Choroid plexus epithelial cell (primary cell): ENCODE measurements at regions not wholly inside any gene's neighbourhood (a gene's known extent, or its start where the extent isn't known, plus 50 kb on each side); places are given as distances from the start of the nearest gene placed in this dataset.

Source experiments
- DNase-seq: peaks from one replicate; pipeline ENCODE4 v3.0.0-alpha.2; 2010; ENCODE audit warnings: low read depth
- H3K4me3 ChIP-seq: 2 replicates; pipeline ENCODE4 v1.5.1; 2011; ENCODE audit warnings: low read depth, mild to moderate bottlenecking, control low read depth, low read length, moderate library complexity
- TF ChIP-seq, protein P1 (sequence below): conservative IDR thresholded peaks from 2 replicates; pipeline ENCODE4 v1.5.1; 2011; ENCODE audit warnings: low read depth, mild to moderate bottlenecking, control low read depth, inconsistent platforms, low read length, moderate library complexity

DNA sequence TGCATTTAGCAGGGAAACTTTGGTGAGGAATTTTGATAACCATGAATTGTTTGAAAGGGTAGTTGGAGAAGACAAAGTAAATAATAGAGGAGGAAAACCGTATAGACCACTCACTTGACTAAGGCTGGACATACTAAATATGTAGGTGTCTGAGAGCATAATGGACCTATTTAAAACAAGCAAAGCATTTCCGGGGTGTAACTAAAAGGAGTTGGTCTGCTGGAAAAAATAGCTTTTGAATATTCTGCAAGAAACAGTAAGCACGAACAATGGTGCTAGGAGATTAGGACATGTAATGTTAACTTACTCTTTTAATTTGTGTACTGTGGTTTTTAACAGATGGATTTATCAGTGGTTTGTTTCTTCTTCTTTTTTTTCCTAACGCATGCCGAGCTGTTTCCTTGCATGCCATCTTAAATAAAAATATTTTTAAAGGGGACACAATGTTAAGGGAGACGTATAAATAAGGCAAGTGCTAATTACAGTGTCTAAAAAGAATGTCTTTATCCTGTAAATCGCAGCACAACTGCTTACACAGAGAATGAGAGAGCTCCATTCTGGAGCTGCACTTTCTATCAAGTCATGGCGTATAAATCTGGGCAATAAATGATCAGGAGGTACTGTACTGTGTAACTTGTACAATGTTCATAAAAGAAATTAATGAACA is 492.1 kb downstream of the LMO4 start:
- DNase-seq = no peak
- TF ChIP-seq, protein P1, sequence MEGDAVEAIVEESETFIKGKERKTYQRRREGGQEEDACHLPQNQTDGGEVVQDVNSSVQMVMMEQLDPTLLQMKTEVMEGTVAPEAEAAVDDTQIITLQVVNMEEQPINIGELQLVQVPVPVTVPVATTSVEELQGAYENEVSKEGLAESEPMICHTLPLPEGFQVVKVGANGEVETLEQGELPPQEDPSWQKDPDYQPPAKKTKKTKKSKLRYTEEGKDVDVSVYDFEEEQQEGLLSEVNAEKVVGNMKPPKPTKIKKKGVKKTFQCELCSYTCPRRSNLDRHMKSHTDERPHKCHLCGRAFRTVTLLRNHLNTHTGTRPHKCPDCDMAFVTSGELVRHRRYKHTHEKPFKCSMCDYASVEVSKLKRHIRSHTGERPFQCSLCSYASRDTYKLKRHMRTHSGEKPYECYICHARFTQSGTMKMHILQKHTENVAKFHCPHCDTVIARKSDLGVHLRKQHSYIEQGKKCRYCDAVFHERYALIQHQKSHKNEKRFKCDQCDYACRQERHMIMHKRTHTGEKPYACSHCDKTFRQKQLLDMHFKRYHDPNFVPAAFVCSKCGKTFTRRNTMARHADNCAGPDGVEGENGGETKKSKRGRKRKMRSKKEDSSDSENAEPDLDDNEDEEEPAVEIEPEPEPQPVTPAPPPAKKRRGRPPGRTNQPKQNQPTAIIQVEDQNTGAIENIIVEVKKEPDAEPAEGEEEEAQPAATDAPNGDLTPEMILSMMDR = no peak
- H3K4me3 ChIP-seq = no peak overlapping the region

DNA sequence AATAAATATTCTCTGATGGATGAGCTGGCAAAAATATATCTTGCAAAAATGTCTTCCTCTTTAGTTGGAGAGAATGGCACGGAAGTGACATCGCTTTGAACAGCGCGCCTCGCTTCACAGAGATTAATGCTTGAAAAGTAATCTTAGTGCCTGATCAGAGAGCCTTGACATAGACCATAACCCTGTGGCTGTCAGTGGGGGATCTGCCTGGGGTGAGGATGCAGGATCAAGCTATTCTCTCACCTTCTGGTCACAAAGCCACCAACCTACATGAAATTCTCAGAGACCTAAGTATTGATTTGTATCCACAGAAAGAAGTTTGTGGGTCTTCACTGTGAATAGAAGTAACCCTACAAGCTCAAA is 492.6 kb downstream of the LMO4 start:
- no peak overlapping the region for H3K4me3 ChIP-seq
- DNase-seq = no peak
- TF ChIP-seq, protein P1 = no peak

DNA sequence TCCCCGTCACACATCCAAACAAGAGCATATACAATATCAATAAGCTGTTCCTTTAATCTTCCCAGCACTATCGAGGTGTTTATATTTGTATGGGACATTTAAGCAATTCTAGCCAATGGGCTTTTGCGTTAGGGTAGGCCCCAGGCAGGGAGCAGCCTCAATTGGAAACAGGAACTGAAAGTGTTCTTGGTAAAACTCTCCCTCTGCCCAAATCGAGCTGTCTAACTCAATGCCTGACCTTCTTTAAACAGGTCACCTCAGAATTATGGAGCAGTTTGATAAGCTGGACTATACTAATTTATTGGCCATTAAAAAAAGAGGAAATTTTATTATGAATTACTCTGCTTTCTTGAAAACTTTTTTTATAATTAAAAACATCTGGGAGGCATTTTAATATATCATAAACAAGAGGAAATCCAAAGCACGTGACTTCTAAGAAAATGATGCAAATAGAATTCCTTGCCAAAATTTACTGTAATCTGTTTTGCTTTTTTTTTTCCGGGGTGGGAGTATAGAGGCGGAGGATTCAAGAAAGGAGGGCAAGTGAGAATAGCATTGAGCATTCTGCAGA is 498.1 kb downstream of the LMO4 start:
- DNase-seq = peak; percentile 97
- H3K4me3 ChIP-seq = peak overlapping the region; percentile 43
- TF ChIP-seq, protein P1 = no peak

DNA sequence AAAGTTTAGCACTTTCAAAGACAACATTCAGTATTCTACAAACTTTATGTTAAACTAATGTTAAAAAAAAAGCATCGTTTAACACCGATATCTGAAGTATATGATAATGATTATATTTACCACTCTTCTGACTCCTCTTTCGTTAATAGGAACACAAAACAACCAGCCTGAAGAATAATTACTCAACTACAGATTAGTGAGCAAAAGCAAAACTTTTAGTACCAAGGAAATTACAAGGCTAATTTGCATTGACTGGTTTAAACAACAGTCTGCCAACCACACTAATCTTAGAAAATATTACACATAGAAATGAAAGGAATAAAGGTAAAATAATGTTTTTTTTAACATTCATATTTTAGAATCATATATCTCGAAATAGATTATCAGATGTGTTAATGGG is 500.7 kb downstream of the LMO4 start:
- no peak overlapping the region for H3K4me3 ChIP-seq
- no peak for DNase-seq
- TF ChIP-seq, protein P1 = no peak

DNA sequence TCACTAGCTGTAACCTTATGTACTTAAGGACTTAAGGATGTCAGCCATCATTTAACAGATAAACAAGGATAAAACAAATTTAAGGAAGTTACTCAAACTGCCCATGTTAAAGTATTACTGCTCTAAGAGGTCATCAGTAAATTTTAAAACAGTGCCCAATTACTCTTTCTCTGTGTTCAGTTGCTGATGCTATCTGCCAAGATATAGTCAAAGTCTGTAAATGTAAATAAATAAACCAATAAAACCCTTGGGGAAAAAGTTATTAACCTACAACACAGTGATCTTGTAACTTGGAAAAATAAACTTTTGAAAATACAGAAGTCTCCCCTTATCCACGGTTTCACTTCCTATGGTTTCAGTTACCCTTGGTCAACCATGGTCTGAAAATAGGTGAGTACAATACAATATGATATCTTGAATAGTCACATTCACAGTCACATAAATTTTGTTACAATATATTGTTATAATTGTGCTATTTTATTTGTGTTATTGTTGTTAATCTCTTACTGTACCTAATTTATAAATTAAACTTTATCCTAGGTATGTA is 501.8 kb downstream of the LMO4 start:
- H3K4me3 ChIP-seq = no peak overlapping the region
- TF ChIP-seq, protein P1 = no peak
- DNase-seq = no peak

DNA sequence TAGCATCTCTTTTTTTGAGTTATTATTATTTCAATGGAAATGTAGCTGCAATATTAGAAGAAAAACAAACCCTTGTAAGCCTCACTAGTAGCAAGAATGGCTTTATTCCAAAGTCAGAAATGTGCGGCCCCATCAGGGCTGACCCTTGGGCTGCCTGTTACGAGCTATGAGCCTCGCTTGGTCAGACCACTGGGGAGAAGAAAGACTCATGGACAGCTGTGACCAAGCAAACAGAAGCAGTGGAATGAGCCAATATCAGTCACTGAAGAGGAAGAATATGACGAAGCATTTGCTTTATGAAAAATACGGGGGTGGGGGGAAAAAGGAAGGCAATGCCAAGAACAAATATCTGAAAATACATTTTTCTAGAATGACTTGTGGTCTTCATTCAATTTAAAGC is 504.5 kb downstream of the LMO4 start:
- no peak overlapping the region for H3K4me3 ChIP-seq
- TF ChIP-seq, protein P1 = no peak
- DNase-seq = peak; percentile 93

DNA sequence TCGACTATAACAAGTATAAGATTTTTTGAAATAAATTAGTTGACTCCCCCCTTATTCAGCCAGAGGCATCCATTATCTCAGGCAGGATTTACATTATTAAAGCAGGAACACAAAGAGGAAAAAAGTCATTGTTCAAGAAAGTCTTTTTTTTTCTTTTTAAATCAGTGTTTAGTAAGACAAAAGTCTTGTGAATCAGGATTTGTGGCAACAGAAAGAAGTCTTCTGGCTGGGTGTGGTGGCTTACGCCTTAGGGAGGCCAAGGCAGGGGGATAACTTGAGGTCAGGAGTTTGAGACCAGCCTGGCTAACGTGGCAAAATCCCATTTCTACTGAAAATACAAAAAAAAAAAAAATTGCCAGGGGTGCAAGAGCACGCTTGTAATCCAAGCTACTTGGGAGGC is 505.5 kb downstream of the LMO4 start:
- no peak overlapping the region for H3K4me3 ChIP-seq

More for the DNA sequence above, 505.5 kb downstream of the LMO4 start:
- TF ChIP-seq, protein P1 = no peak
- no peak for DNase-seq
